Ovary (tissue), 7 donors: ENCODE measurements at regions not wholly inside any gene's neighbourhood (a gene's known extent, or its start where the extent isn't known, plus 50 kb on each side); places are given as distances from the start of the nearest gene placed in this dataset.

Source experiments
- DNase-seq, 5 donors: peaks; one replicate each; pipeline ENCODE4 v3.0.0-alpha.2; 2019 to 2020
- H3K27ac ChIP-seq, 2 donors: fragments of 200-600 bp; one replicate each; pipeline versions ENCODE4 v1.5.1 to v1.8.0; 2019 to 2022
- H3K27me3 ChIP-seq: fragments of 200-600 bp; one replicate; pipeline ENCODE4 v1.8.0; 2022
- H3K36me3 ChIP-seq: fragments of 200-600 bp; sonication (generic); one replicate; pipeline ENCODE4 v1.5.1; 2019
- H3K4me1 ChIP-seq: one replicate; pipeline ENCODE4 v1.8.1; 2013; ENCODE audit warnings: mild to moderate bottlenecking, moderate library complexity; ENCODE audit not compliant: insufficient read depth
- H3K4me3 ChIP-seq: fragments of 200-600 bp; sonication (generic); one replicate; pipeline ENCODE4 v1.5.1; 2017
- H3K9me3 ChIP-seq, 2 donors: fragments of 200-600 bp in 1 of 2; sonication (generic) in 1 of 2; one replicate each; pipeline versions ENCODE4 v1.5.1 to v1.8.1; 2013 to 2019; ENCODE audit warnings: mild to moderate bottlenecking in 1 of 2, moderate library complexity in 1 of 2
- CTCF ChIP-seq, 3 donors: fragments of 450-650 bp in 2 of 3; fragments of 200-600 bp in 1 of 3; IDR thresholded peaks; one replicate each; pipeline versions ENCODE4 v1.5.1 to v1.8.0; 2016 to 2022; ENCODE audit warnings: antibody characterized with exemption in 3 of 3, mild to moderate bottlenecking in 1 of 3
- EP300 ChIP-seq: sonication (generic); formaldehyde crosslinking; IDR thresholded peaks from one replicate; pipeline ENCODE4 v1.6.1; 2017; ENCODE audit warnings: antibody characterized with exemption
- POLR2A ChIP-seq: fragments of 450-650 bp; IDR thresholded peaks from one replicate; pipeline ENCODE4 v1.6.1; 2017; ENCODE audit warnings: antibody characterized with exemption, mild to moderate bottlenecking, moderate library complexity
- WGBS, 3 donors: extraction: QIAGEN DNeasy Blood & Tissue Kit in 1 of 3; methylation state at CpG; one replicate each; pipeline versions ENCODE4 v1.1.5 to v1.1.7; 2013 to 2017; 5-methylcytosine and 5-hydroxymethylcytosine counted together
- intact Hi-C, 4 donors: fragments of 100-400 bp; cut with DNase I; formaldehyde crosslinking; loops; one replicate each; pipeline versions ENCODE4 v1.11.0 to v1.15.1; 2022 to 2023
- donor health status: DM: no; HTN: no; CAD: no; lungs with moderate emphysema.
- donor health status: DM: no; HTN: no; CAD: no.
- donor health status: Bipolar disorder and iron deficiency.
- donor health status: DM: no; HTN: no; CAD: no.
- donor health status: DM: yes; HTN: yes; CAD: no.

- Histone ChIP-seq H3K4me1 (no peaks in the 10 kb centered on the region), H3K27me3 (no peaks in the 10 kb centered on the region), H3K9me3 (no peaks in the 10 kb centered on the region), H3K36me3 (no peaks in the 10 kb centered on the region), H3K27ac (no peak overlapping the region), H3K4me3 (no peak overlapping the region)
- DNase-seq = no peak
- intact Hi-C loops = no loop called here
- no peak for TF ChIP-seq EP300
- no peak for TF ChIP-seq CTCF (IDR thresholded peaks at IDR 0.05)
- no peak for TF ChIP-seq POLR2A
- WGBS, 3 donors = 63 to 77% (median 74%) methylated on average over 4 of the region's 4 CpGs
Measured at GRCh38 chr2:88838165-88838635, 146.7 kb downstream of the RPIA start.

DNA sequence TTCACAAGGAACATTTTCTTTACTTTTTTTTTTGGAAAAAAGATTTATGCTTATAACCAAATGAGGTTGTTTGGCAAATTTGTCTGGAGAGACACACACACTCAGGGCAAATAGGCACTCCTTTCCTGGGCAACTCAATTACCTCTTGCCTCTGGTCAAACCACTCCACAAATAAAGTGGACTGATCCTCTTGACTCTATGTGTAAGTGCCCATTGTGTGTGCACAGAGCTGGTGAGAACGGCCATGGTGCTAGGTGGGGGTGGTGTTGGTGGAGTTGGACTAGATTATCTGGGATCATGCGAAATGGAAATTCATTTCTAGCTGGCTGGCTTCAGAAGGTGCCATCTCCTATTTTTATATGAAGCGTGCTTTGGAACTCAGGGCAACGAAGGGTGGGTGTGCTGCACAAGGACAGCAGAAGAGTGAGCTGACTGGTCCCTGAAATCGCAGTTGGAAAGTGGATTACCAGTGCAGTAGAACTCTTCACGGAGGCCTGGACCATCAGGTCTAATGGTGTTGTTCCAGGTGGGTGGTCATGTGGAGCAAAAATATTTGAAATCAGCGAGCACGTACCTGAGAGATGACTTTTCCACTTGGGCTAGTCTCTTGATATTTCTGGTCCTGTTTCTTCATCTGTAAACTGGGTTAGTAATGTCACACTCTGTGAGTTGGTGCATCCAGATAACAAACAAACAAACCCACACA lies 149.9 kb downstream of the RPIA start:
- TF ChIP-seq CTCF (IDR thresholded peaks at IDR 0.05) = no peak
- TF ChIP-seq EP300 = no peak
- TF ChIP-seq POLR2A = no peak
- H3K9me3 ChIP-seq = no peaks in the 10 kb centered on the region
- no peak overlapping the region for H3K4me3 ChIP-seq
- 86 to 90% (median 88%) methylated on average over 8 of the region's 8 CpGs for WGBS, 3 donors
- H3K27me3 ChIP-seq = no peaks in the 10 kb centered on the region
- no peak overlapping the region for H3K27ac ChIP-seq
- H3K36me3 ChIP-seq = no peaks in the 10 kb centered on the region
- no peak for DNase-seq
- H3K4me1 ChIP-seq = no peaks in the 10 kb centered on the region
- intact Hi-C loops = no loop called here

DNA sequence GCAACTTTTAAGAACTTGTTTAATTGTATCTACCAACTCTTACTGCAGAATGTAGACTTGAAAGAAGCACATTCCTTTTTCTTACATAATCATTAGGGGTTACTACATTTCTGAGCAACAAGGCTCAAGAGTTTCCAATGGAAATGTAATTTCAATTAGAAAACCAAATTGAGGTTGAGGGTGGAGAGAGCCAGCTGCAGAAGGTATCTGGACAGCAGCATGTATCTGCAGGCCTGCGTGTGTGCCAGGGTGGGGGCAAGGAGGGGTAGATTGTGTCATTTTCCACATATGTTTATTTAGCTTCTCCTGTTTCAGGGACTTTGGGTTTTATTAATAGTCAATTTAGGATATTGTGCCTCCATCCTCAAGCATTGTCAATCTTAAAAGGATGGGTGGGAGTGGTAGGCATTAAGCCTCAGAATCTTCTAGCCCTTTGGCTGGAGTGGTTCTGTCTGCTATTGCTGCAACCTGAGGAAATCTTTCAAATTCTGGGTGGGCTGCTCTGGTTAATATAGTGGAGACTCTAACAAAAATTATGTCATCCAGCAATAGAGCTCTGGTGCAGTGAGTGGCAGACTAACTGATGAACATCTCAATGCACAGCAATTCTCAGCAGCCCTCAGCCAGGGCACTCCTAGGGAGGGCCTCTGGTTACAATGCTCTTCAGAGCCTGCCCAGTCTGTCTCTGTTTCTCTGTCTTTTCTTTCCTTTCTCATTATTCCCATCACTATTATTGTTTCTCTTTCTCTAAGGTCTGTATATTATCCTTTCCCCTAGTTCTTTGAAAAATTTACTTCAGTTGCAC lies 151.4 kb downstream of the RPIA start:
- H3K9me3 ChIP-seq = no peaks in the 10 kb centered on the region
- no peak for DNase-seq
- intact Hi-C loops = no loop called here
- WGBS, 3 donors = 77 to 83% (median 78%) methylated on average over 1 of the region's 1 CpG
- no peaks in the 10 kb centered on the region for H3K27me3 ChIP-seq
- H3K4me3 ChIP-seq = no peak overlapping the region
- no peak overlapping the region for H3K27ac ChIP-seq
- no peak for TF ChIP-seq EP300
- TF ChIP-seq CTCF (IDR thresholded peaks at IDR 0.05) = no peak
- TF ChIP-seq POLR2A = no peak
- H3K36me3 ChIP-seq = no peaks in the 10 kb centered on the region
- no peaks in the 10 kb centered on the region for H3K4me1 ChIP-seq

GRCh38 chr2:88843651-88844050 lies 152.2 kb downstream of the RPIA start:
- H3K9me3 ChIP-seq = no peaks in the 10 kb centered on the region
- TF ChIP-seq POLR2A (no peak), EP300 (no peak), CTCF (IDR thresholded peaks at IDR 0.05) (no peak)
- H3K36me3 ChIP-seq = no peaks in the 10 kb centered on the region
- intact Hi-C loops = no loop called here
- H3K27ac ChIP-seq = no peak overlapping the region
- H3K4me3 ChIP-seq = no peak overlapping the region
- H3K27me3 ChIP-seq = no peaks in the 10 kb centered on the region
- DNase-seq = no peak
- WGBS, 3 donors = 50 to 66% (median 59%) methylated on average over 2 of the region's 2 CpGs
- no peaks in the 10 kb centered on the region for H3K4me1 ChIP-seq
